ENCODE measurements at regions not wholly inside any gene's neighbourhood (a gene's known extent, or its start where the extent isn't known, plus 50 kb on each side); places are given as distances from the start of the nearest gene placed in this dataset.

- H3K4me3 ChIP-seq (ENCODE audit: low read depth in 1 of 2, low read length in 2 of 2) = no peak overlapping the region
- peaks cover 0 to 2% of the 10 kb centered on the region in 2 donors for H3K9me3 ChIP-seq (ENCODE audit: control insufficient read depth in 2 of 2, insufficient read depth in 1 of 2, low read depth in 1 of 2, low read length in 1 of 2)
- no peak overlapping the region for H3K27ac ChIP-seq (ENCODE audit: low read depth in 2 of 2, low read length in 1 of 2)
- no peaks in the 10 kb centered on the region for H3K4me1 ChIP-seq (ENCODE audit: control insufficient read depth in 2 of 2, insufficient read depth in 2 of 2, low read length in 1 of 2)
- H3K36me3 ChIP-seq (ENCODE audit: control insufficient read depth in 2 of 2, insufficient read depth in 2 of 2, low read length in 1 of 2) = no peaks in the 10 kb centered on the region
- no peaks in the 10 kb centered on the region for H3K27me3 ChIP-seq (ENCODE audit: control insufficient read depth in 1 of 2, insufficient read depth in 2 of 2, low read length in 2 of 2)
Observed at GRCh38 chr6:74551896-74552295, 654.0 kb downstream of the COL12A1 start.

GRCh38 chr6:74550821-74551220 lies 655.0 kb downstream of the COL12A1 start:
- no peak overlapping the region for H3K4me3 ChIP-seq (ENCODE audit: low read depth in 1 of 2, low read length in 2 of 2)
- no peaks in the 10 kb centered on the region for H3K27me3 ChIP-seq (ENCODE audit: control insufficient read depth in 1 of 2, insufficient read depth in 2 of 2, low read length in 2 of 2)
- 89 to 91% methylated on average over 6 of the region's 6 CpGs for WGBS, 2 donors
- H3K4me1 ChIP-seq (ENCODE audit: control insufficient read depth in 2 of 2, insufficient read depth in 2 of 2, low read length in 1 of 2) = no peaks in the 10 kb centered on the region
- H3K27ac ChIP-seq (ENCODE audit: low read depth in 2 of 2, low read length in 1 of 2) = no peak overlapping the region
- H3K9me3 ChIP-seq (ENCODE audit: control insufficient read depth in 2 of 2, insufficient read depth in 1 of 2, low read depth in 1 of 2, low read length in 1 of 2) = peaks cover 0 to 2% of the 10 kb centered on the region in 2 donors
- no peaks in the 10 kb centered on the region for H3K36me3 ChIP-seq (ENCODE audit: control insufficient read depth in 2 of 2, insufficient read depth in 2 of 2, low read length in 1 of 2)

GRCh38 chr6:74549746-74550145 lies 656.1 kb downstream of the COL12A1 start:
- 85 to 92% methylated on average over 3 of the region's 3 CpGs for WGBS, 2 donors
- peaks cover 0 to 2% of the 10 kb centered on the region in 2 donors for H3K9me3 ChIP-seq (ENCODE audit: control insufficient read depth in 2 of 2, insufficient read depth in 1 of 2, low read depth in 1 of 2, low read length in 1 of 2)
- H3K4me3 ChIP-seq (ENCODE audit: low read depth in 1 of 2, low read length in 2 of 2) = no peak overlapping the region
- H3K27me3 ChIP-seq (ENCODE audit: control insufficient read depth in 1 of 2, insufficient read depth in 2 of 2, low read length in 2 of 2) = no peaks in the 10 kb centered on the region
- no peaks in the 10 kb centered on the region for H3K36me3 ChIP-seq (ENCODE audit: control insufficient read depth in 2 of 2, insufficient read depth in 2 of 2, low read length in 1 of 2)
- H3K27ac ChIP-seq (ENCODE audit: low read depth in 2 of 2, low read length in 1 of 2) = no peak overlapping the region
- H3K4me1 ChIP-seq (ENCODE audit: control insufficient read depth in 2 of 2, insufficient read depth in 2 of 2, low read length in 1 of 2) = no peaks in the 10 kb centered on the region

- H3K36me3 ChIP-seq (ENCODE audit: control insufficient read depth in 2 of 2, insufficient read depth in 2 of 2, low read length in 1 of 2) = no peaks in the 10 kb centered on the region
- H3K9me3 ChIP-seq (ENCODE audit: control insufficient read depth in 2 of 2, insufficient read depth in 1 of 2, low read depth in 1 of 2, low read length in 1 of 2) = no peaks in the 10 kb centered on the region
- no peak overlapping the region for H3K4me3 ChIP-seq (ENCODE audit: low read depth in 1 of 2, low read length in 2 of 2)
- H3K27ac ChIP-seq (ENCODE audit: low read depth in 2 of 2, low read length in 1 of 2) = no peak overlapping the region
- 49 to 66% methylated on average over 2 of the region's 2 CpGs for WGBS, 2 donors
- no peaks in the 10 kb centered on the region for H3K4me1 ChIP-seq (ENCODE audit: control insufficient read depth in 2 of 2, insufficient read depth in 2 of 2, low read length in 1 of 2)
- H3K27me3 ChIP-seq (ENCODE audit: control insufficient read depth in 1 of 2, insufficient read depth in 2 of 2, low read length in 2 of 2) = no peaks in the 10 kb centered on the region
Observed at GRCh38 chr6:74534465-74535211, 671.2 kb downstream of the COL12A1 start.

DNA sequence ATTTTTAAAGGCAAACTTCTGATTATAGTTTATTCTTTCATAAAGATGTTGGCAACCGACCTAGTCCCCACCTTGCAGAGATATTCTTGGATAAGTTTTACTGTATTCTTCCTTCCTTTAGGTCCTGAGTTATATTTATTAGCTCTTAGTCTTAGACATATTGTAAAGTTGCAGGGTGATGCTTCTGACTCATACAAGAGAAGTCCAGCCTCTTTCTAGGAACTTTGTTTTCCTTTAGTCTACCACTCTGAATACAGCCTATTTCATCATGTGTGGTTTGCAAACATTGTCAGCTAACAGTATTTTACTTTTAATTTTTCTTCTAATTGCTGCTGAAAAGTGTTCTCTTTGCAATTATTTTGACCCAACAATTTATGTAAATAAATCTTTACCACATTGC lies 686.7 kb downstream of the COL12A1 start:
- WGBS, 2 donors = 47% methylated on average over 1 of the region's 1 CpG
- no peaks in the 10 kb centered on the region for H3K4me1 ChIP-seq (ENCODE audit: control insufficient read depth in 2 of 2, insufficient read depth in 2 of 2, low read length in 1 of 2)
- H3K27ac ChIP-seq (ENCODE audit: low read depth in 2 of 2, low read length in 1 of 2) = no peak overlapping the region
- H3K4me3 ChIP-seq (ENCODE audit: low read depth in 1 of 2, low read length in 2 of 2) = no peak overlapping the region
- no peaks in the 10 kb centered on the region for H3K9me3 ChIP-seq (ENCODE audit: control insufficient read depth in 2 of 2, insufficient read depth in 1 of 2, low read depth in 1 of 2, low read length in 1 of 2)
- no peaks in the 10 kb centered on the region for H3K36me3 ChIP-seq (ENCODE audit: control insufficient read depth in 2 of 2, insufficient read depth in 2 of 2, low read length in 1 of 2)
- no peaks in the 10 kb centered on the region for H3K27me3 ChIP-seq (ENCODE audit: control insufficient read depth in 1 of 2, insufficient read depth in 2 of 2, low read length in 2 of 2)

- H3K27me3 ChIP-seq (ENCODE audit: control insufficient read depth in 1 of 2, insufficient read depth in 2 of 2, low read length in 2 of 2) = no peaks in the 10 kb centered on the region
- WGBS, 2 donors = 85 to 90% methylated on average over 1 of the region's 1 CpG
- no peaks in the 10 kb centered on the region for H3K4me1 ChIP-seq (ENCODE audit: control insufficient read depth in 2 of 2, insufficient read depth in 2 of 2, low read length in 1 of 2)
- H3K27ac ChIP-seq (ENCODE audit: low read depth in 2 of 2, low read length in 1 of 2) = no peak overlapping the region
- H3K4me3 ChIP-seq (ENCODE audit: low read depth in 1 of 2, low read length in 2 of 2) = no peak overlapping the region
- no peaks in the 10 kb centered on the region for H3K36me3 ChIP-seq (ENCODE audit: control insufficient read depth in 2 of 2, insufficient read depth in 2 of 2, low read length in 1 of 2)
- no peaks in the 10 kb centered on the region for H3K9me3 ChIP-seq (ENCODE audit: control insufficient read depth in 2 of 2, insufficient read depth in 1 of 2, low read depth in 1 of 2, low read length in 1 of 2)
Observed at GRCh38 chr6:74518035-74518434, 687.8 kb downstream of the COL12A1 start.

DNA sequence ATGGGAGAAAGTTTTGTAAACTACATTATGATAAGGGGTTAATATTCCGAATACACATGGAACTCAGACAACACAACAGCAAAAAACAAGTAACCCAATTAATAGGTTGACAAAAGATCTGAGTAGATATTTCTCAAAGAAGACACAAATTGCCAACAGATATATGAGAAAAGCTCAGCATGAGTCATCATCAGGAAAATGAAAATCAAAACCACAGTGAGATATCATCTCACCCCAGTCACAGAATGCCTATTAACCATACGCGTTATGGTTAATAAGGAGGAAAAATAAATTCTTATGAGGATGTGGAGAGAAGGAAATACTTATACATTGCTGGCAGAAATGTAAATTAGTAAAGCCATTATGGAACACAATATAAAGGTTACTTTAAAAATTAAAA lies 695.0 kb downstream of the COL12A1 start:
- Histone ChIP-seq H3K4me1 (ENCODE audit: control insufficient read depth in 2 of 2, insufficient read depth in 2 of 2, low read length in 1 of 2) (no peaks in the 10 kb centered on the region), H3K27ac (ENCODE audit: low read depth in 2 of 2, low read length in 1 of 2) (no peak overlapping the region), H3K36me3 (ENCODE audit: control insufficient read depth in 2 of 2, insufficient read depth in 2 of 2, low read length in 1 of 2) (no peaks in the 10 kb centered on the region), H3K9me3 (ENCODE audit: control insufficient read depth in 2 of 2, insufficient read depth in 1 of 2, low read depth in 1 of 2, low read length in 1 of 2) (no peaks in the 10 kb centered on the region), H3K4me3 (ENCODE audit: low read depth in 1 of 2, low read length in 2 of 2) (no peak overlapping the region), H3K27me3 (ENCODE audit: control insufficient read depth in 1 of 2, insufficient read depth in 2 of 2, low read length in 2 of 2) (no peaks in the 10 kb centered on the region)
- WGBS, 2 donors = 92 to 95% methylated on average over 3 of the region's 3 CpGs

GRCh38 chr6:74507649-74508048 lies 698.2 kb downstream of the COL12A1 start:
- Histone ChIP-seq H3K4me3 (ENCODE audit: low read depth in 1 of 2, low read length in 2 of 2) (no peak overlapping the region), H3K9me3 (ENCODE audit: control insufficient read depth in 2 of 2, insufficient read depth in 1 of 2, low read depth in 1 of 2, low read length in 1 of 2) (peaks cover 2% of the 10 kb centered on the region in 2 donors), H3K27ac (ENCODE audit: low read depth in 2 of 2, low read length in 1 of 2) (no peak overlapping the region), H3K4me1 (ENCODE audit: control insufficient read depth in 2 of 2, insufficient read depth in 2 of 2, low read length in 1 of 2) (no peaks in the 10 kb centered on the region), H3K27me3 (ENCODE audit: control insufficient read depth in 1 of 2, insufficient read depth in 2 of 2, low read length in 2 of 2) (no peaks in the 10 kb centered on the region), H3K36me3 (ENCODE audit: control insufficient read depth in 2 of 2, insufficient read depth in 2 of 2, low read length in 1 of 2) (no peaks in the 10 kb centered on the region)
- WGBS, 2 donors = 75 to 77% methylated on average over 1 of the region's 1 CpG

DNA sequence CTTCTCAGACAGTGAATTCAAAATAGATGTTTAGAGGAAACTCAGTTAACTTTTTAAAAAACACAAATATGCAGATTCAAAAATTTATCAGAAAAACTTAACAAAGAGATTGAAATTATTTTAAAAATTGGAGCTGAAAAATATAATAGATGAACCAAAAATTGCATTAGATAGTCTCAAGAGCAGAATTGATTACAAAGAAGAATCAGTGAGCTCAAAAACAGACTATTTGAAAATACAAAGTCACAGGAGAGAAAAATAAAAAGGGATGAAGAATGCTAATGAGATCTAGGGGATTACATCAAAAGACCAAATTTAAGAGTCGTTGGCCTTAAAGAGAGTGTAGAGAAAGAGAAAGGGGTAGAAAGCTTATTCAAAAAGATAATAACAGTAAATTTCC lies 700.5 kb downstream of the COL12A1 start:
- 79 to 83% methylated on average over 1 of the region's 1 CpG for WGBS, 2 donors
- Histone ChIP-seq H3K4me3 (ENCODE audit: low read depth in 1 of 2, low read length in 2 of 2) (no peak overlapping the region), H3K27ac (ENCODE audit: low read depth in 2 of 2, low read length in 1 of 2) (no peak overlapping the region), H3K27me3 (ENCODE audit: control insufficient read depth in 1 of 2, insufficient read depth in 2 of 2, low read length in 2 of 2) (no peaks in the 10 kb centered on the region), H3K4me1 (ENCODE audit: control insufficient read depth in 2 of 2, insufficient read depth in 2 of 2, low read length in 1 of 2) (no peaks in the 10 kb centered on the region), H3K9me3 (ENCODE audit: control insufficient read depth in 2 of 2, insufficient read depth in 1 of 2, low read depth in 1 of 2, low read length in 1 of 2) (peaks cover 2% of the 10 kb centered on the region in 2 donors), H3K36me3 (ENCODE audit: control insufficient read depth in 2 of 2, insufficient read depth in 2 of 2, low read length in 1 of 2) (no peaks in the 10 kb centered on the region)

GRCh38 chr6:74504941-74505340 lies 700.9 kb downstream of the COL12A1 start:
- Histone ChIP-seq H3K4me3 (ENCODE audit: low read depth in 1 of 2, low read length in 2 of 2) (no peak overlapping the region), H3K4me1 (ENCODE audit: control insufficient read depth in 2 of 2, insufficient read depth in 2 of 2, low read length in 1 of 2) (no peaks in the 10 kb centered on the region), H3K27me3 (ENCODE audit: control insufficient read depth in 1 of 2, insufficient read depth in 2 of 2, low read length in 2 of 2) (no peaks in the 10 kb centered on the region), H3K36me3 (ENCODE audit: control insufficient read depth in 2 of 2, insufficient read depth in 2 of 2, low read length in 1 of 2) (no peaks in the 10 kb centered on the region), H3K9me3 (ENCODE audit: control insufficient read depth in 2 of 2, insufficient read depth in 1 of 2, low read depth in 1 of 2, low read length in 1 of 2) (peaks cover 2% of the 10 kb centered on the region in 2 donors), H3K27ac (ENCODE audit: low read depth in 2 of 2, low read length in 1 of 2) (no peak overlapping the region)
- WGBS, 2 donors = 81 to 92% methylated on average over 3 of the region's 3 CpGs
